Left kidney (tissue), 1 donor: ENCODE measurements at regions not wholly inside any gene's neighbourhood (a gene's known extent, or its start where the extent isn't known, plus 50 kb on each side); places are given as distances from the start of the nearest gene placed in this dataset.

ENCODE experiments used
- DNase-seq: peaks from one replicate; pipeline ENCODE4 v3.0.0-alpha.2; 2013

GRCh38 chr9:115169003-115169402 is 51.0 kb upstream of the TNC start:
- DNase-seq = no peak

- DNase-seq = no peak
Observed at GRCh38 chr9:115170358-115171073, 52.6 kb upstream of the TNC start.

- DNase-seq = peak; percentile 47
Observed at GRCh38 chr9:115171921-115172388, 54.0 kb upstream of the TNC start.

- DNase-seq = no peak
Observed at GRCh38 chr9:115182264-115182663, 64.3 kb upstream of the TNC start.

- DNase-seq = no peak
Observed at GRCh38 chr9:115183436-115183835, 65.5 kb upstream of the TNC start.

GRCh38 chr9:115189686-115190085 is 71.7 kb upstream of the TNC start:
- DNase-seq = no peak

- no peak for DNase-seq
Observed at GRCh38 chr9:115191667-115192066, 73.7 kb upstream of the TNC start.

- DNase-seq = no peak
Observed at GRCh38 chr9:115192280-115192679, 74.3 kb upstream of the TNC start.

GRCh38 chr9:115192835-115193525 is 75.0 kb upstream of the TNC start:
- no peak for DNase-seq

- DNase-seq = no peak
Observed at GRCh38 chr9:115193777-115194176, 75.8 kb upstream of the TNC start.

- DNase-seq = no peak
Observed at GRCh38 chr9:115194216-115194615, 76.3 kb upstream of the TNC start.

- no peak for DNase-seq
Observed at GRCh38 chr9:115195912-115196311, 78.0 kb upstream of the TNC start.

- DNase-seq = no peak
Observed at GRCh38 chr9:115196919-115197318, 79.0 kb upstream of the TNC start.

GRCh38 chr9:115198001-115198400 is 80.0 kb upstream of the TNC start:
- no peak for DNase-seq

- DNase-seq = no peak
Observed at GRCh38 chr9:115200711-115201505, 83.0 kb upstream of the TNC start.

GRCh38 chr9:115202181-115202580 is 84.2 kb upstream of the TNC start:
- DNase-seq = no peak

GRCh38 chr9:115202960-115203751 is 85.2 kb upstream of the TNC start:
- peak; percentile 53 for DNase-seq

GRCh38 chr9:115204904-115205453 is 87.0 kb upstream of the TNC start:
- DNase-seq = no peak

- DNase-seq = no peak
Observed at GRCh38 chr9:115207003-115207836, 89.3 kb upstream of the TNC start.

- no peak for DNase-seq
Observed at GRCh38 chr9:115208501-115208900, 90.5 kb upstream of the TNC start.
